ENCODE measurements at regions not wholly inside any gene's neighbourhood (a gene's known extent, or its start where the extent isn't known, plus 50 kb on each side); places are given as distances from the start of the nearest gene placed in this dataset.

DNA sequence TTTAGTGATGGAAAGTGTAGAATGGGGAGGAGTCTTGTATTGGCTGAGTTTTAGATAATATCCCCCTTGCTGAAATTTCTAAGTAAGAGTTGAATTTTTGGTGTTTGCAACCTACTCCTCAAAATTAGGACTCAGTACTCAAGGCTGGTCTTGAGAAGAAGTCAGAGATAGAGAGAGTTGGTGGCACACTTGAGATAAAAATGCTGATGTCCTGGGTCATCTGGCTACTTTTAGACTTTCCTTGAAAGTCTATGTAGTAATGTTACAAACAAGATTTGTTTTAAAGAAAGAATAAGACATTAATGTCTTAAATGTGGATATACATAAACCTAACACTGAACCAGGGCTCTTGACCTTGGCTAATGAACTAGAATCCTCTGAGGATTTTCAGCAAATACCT lies 62.5 kb upstream of the MLIP start:
- DNase-seq: no peak
- ATAC-seq: no peak
- intact Hi-C loops (cut with micrococcal nuclease): no loop called here

- peak; percentile 5 for ATAC-seq
- DNase-seq: no peak
- intact Hi-C loops (cut with micrococcal nuclease): no loop called here
These were observed 60.5 kb upstream of the MLIP start for GRCh38 chr6:54050750-54051149.

DNA sequence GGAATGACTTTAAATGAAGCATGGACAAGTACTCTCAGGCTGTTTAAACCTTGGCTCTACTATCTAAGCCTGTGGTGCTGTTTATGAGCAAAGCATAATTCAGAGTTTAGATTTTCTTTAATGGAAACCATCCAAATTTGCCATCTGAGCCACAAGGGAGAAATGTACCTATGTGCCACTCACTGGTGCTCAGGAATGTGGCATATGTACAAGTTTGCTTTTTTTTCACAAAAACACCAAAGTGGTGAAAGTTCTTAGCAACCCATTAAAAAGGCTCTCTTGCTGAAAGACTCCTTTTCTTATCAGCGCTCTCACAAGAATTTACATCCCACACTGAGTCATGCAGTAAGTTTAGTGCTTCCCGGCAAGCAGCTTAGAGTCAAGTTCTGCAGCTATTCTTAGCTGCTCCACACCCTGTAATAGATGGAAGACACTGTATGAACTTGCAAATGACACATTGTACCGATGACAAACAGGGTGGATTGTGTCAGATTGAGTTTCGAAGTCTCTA lies 57.3 kb upstream of the MLIP start:
- peak; percentile 91 for ATAC-seq
- no peak for DNase-seq
- intact Hi-C loops (cut with micrococcal nuclease): no loop called here

GRCh38 chr6:54056105-54056504 lies 55.1 kb upstream of the MLIP start:
- intact Hi-C loops (cut with micrococcal nuclease): no loop called here
- DNase-seq (no peak), ATAC-seq (no peak)

DNA sequence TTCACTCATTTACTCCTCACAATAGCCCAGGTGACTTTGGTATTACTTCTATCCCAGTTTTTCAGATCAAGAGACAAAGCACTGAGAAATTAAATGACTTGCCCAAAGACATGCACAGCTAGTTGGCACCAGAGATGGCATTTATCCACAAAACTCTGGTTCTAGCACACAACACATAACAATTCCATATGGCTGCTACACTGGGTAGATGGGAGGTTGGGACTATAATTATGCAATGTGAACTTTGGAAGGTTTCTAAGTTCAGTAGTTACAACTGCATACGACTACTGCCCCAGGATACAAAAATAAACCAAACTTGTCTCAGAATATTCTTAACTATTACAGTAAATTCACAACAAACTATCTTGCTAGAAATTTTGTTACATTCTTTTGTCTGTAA lies 54.2 kb upstream of the MLIP start:
- ATAC-seq: no peak
- intact Hi-C loops (cut with micrococcal nuclease): no loop called here
- DNase-seq: no peak

GRCh38 chr6:54058236-54058635 lies 53.0 kb upstream of the MLIP start:
- ATAC-seq (peak; percentile 78), DNase-seq (no peak)
- intact Hi-C loops (cut with micrococcal nuclease): no loop called here

DNA sequence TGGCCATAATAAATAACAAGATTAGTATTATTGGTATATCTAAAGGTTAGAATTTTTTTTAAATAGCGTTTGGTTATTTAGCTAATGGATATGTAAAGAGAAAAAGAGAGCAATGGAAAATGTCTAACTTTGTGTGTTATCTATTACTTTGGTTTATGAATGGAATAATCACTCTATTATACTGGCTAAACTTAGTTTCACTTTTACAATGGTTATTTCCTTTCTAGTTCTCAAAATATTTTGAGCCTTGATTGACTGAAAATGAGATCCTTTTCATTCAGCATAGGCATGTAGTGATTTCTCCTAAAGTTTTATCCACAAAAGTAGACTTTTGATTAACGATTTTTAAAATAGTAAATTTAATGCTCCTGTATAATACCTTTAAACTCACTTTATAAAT lies 51.6 kb upstream of the MLIP start:
- intact Hi-C loops (cut with micrococcal nuclease): no loop called here
- no peak for ATAC-seq
- DNase-seq: no peak

DNA sequence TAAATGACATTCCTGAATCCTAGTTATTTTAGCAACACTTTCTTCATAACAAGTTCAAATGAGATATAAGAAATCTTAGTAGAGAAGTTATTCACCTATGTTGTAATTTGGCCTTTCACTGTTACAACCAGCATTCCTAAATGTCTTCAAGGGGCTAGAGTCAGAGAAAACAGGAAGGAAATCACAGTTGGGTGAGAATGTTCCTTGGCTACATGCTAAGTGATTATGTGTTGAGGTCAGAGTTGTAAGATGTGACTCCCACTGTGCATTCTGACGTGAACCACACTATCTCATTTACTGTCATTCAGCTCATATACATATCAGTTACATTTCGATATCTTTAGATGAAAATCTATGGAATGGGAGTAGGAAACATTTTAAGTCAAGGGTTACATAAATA lies 51.0 kb upstream of the MLIP start:
- ATAC-seq: peak; percentile 28
- intact Hi-C loops (cut with micrococcal nuclease): no loop called here
- DNase-seq: no peak

All from left ventricle myocardium superior (tissue), 1 donor.